ENCODE measurements at regions not wholly inside any gene's neighbourhood (a gene's known extent, or its start where the extent isn't known, plus 50 kb on each side); places are given as distances from the start of the nearest gene placed in this dataset.

DNA sequence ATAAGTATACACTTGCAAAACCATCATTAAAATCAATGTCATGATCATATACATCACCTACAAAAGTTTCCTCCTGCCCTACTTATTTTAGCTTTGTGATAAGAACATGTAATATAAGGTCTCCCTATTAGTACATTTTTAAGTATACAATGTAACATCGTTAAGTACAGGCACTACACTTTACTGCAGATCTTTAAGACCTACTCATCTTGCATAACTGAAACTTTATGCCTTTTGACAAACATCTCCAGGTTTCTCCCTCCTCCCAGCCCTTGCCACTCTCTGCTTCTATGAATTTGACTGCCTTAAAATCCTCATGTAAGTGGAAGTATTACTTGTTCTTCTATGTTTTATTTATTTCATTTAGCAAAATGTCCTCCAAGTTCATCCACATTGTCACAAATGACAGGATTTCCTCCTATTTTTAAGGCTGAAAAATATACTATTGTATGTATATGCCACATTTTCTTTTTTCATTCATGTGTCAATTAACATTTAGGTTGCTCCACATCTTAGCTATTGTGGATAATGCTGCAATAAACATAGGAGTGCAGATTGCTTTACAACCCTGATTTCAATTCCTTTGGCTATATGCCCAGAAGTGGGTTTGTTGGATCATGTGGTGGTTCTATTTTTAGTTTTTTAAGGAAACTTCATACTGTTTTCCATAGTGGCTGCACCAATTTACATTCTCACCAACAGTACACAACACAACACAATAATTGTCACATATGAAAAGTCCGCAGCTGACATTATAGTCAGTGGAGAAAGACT, 471.1 kb upstream of the ANO3 start:
- Histone ChIP-seq H3K14ac (ENCODE audit: low read length) (no peak overlapping the region), H2BK5ac (ENCODE audit: low read length) (no peak overlapping the region), H3K27ac (replicated peaks; ENCODE audit: low read length) (no peak overlapping the region), H3K27me3 (ENCODE audit: control insufficient read depth in 3 of 3, insufficient read depth in 3 of 3, low read depth in 1 of 3, low read length in 3 of 3) (no peaks in the 10 kb centered on the region), H3K18ac (ENCODE audit: low read length) (no peak overlapping the region), H3K9me3 (replicated peaks in 1 of 2; ENCODE audit: control insufficient read depth in 2 of 2, insufficient read depth in 1 of 2, low read depth in 1 of 2, low read length in 2 of 2) (no peaks in the 10 kb centered on the region), H3K4ac (ENCODE audit: low read length) (no peak overlapping the region), H3K79me1 (ENCODE audit: low read depth, low read length) (no peaks in the 10 kb centered on the region), H4K91ac (ENCODE audit: low read depth, low read length, poor library complexity) (no peak overlapping the region), H2BK15ac (ENCODE audit: low read length) (no peak overlapping the region), H2AK5ac (ENCODE audit: low read depth, low read length) (no peak overlapping the region), H3K4me3 (ENCODE audit: low read length in 2 of 2) (no peak overlapping the region), H3K23ac (ENCODE audit: low read depth, low read length, poor library complexity) (no peak overlapping the region), H4K8ac (ENCODE audit: low read depth, low read length) (no peak overlapping the region), H2BK12ac (ENCODE audit: low read length) (no peak overlapping the region), H3K36me3 (replicated peaks in 1 of 2; ENCODE audit: control insufficient read depth in 2 of 2, insufficient read depth in 2 of 2, low read length in 2 of 2) (no peaks in the 10 kb centered on the region), H2BK120ac (ENCODE audit: low read depth, low read length) (no peak overlapping the region), H3K4me2 (ENCODE audit: insufficient read depth, low read length, poor library complexity, severe bottlenecking) (no peak overlapping the region), H3K9ac (ENCODE audit: low read depth, low read length, poor library complexity) (no peak overlapping the region), H2AFZ (ENCODE audit: low read length) (no peak overlapping the region), H3K4me1 (ENCODE audit: control insufficient read depth in 2 of 2, insufficient read depth in 1 of 2, low read depth in 1 of 2, low read length in 2 of 2) (no peaks in the 10 kb centered on the region)
- whole genome bisulfite sequencing, 2 donors (ENCODE audit: extremely low coverage in 2 of 2, insufficient read length in 2 of 2, insufficient replicate concordance in 1 of 2) = no CpG with 5 or more reads among the region's 2 CpGs
- DNase-seq (ENCODE audit: low spot score) = no peak

DNA sequence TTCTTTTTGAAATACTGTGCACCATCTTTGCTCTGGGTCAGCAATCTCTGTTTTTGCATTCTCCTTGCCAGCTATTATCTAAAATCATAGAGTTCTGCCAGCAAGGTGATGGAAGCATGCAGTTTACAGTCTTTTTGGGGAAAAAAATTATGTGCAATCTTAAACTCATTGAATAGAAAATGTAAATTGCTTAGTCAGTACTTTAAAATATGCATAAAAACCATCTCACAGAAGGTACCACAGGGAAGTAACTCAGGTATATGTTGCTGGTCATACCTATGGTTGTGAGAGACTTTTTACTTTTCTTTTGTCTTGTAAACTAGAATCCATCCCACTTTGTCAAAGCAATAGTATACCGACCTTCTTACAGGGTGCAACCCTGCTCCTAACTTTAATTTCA, 469.8 kb upstream of the ANO3 start:
- H3K4ac ChIP-seq (ENCODE audit: low read length) = no peak overlapping the region
- H3K23ac ChIP-seq (ENCODE audit: low read depth, low read length, poor library complexity) = no peak overlapping the region
- H4K91ac ChIP-seq (ENCODE audit: low read depth, low read length, poor library complexity) = no peak overlapping the region
- H3K14ac ChIP-seq (ENCODE audit: low read length) = no peak overlapping the region
- H3K27me3 ChIP-seq (ENCODE audit: control insufficient read depth in 3 of 3, insufficient read depth in 3 of 3, low read depth in 1 of 3, low read length in 3 of 3) = no peaks in the 10 kb centered on the region
- no peaks in the 10 kb centered on the region for H3K36me3 ChIP-seq (replicated peaks in 1 of 2; ENCODE audit: control insufficient read depth in 2 of 2, insufficient read depth in 2 of 2, low read length in 2 of 2)
- no peak overlapping the region for H3K4me2 ChIP-seq (ENCODE audit: insufficient read depth, low read length, poor library complexity, severe bottlenecking)
- no peak overlapping the region for H3K4me3 ChIP-seq (ENCODE audit: low read length in 2 of 2)
- H3K9ac ChIP-seq (ENCODE audit: low read depth, low read length, poor library complexity) = no peak overlapping the region
- no peak overlapping the region for H3K27ac ChIP-seq (replicated peaks; ENCODE audit: low read length)
- no peak overlapping the region for H4K8ac ChIP-seq (ENCODE audit: low read depth, low read length)
- no CpG with 5 or more reads among the region's 1 CpG for WGBS, 2 donors (ENCODE audit: extremely low coverage in 2 of 2, insufficient read length in 2 of 2, insufficient replicate concordance in 1 of 2)
- H2BK12ac ChIP-seq (ENCODE audit: low read length) = no peak overlapping the region
- H2BK5ac ChIP-seq (ENCODE audit: low read length) = no peak overlapping the region
- H2BK15ac ChIP-seq (ENCODE audit: low read length) = no peak overlapping the region
- no peaks in the 10 kb centered on the region for H3K9me3 ChIP-seq (replicated peaks in 1 of 2; ENCODE audit: control insufficient read depth in 2 of 2, insufficient read depth in 1 of 2, low read depth in 1 of 2, low read length in 2 of 2)
- H3K79me1 ChIP-seq (ENCODE audit: low read depth, low read length) = no peaks in the 10 kb centered on the region
- no peaks in the 10 kb centered on the region for H3K4me1 ChIP-seq (ENCODE audit: control insufficient read depth in 2 of 2, insufficient read depth in 1 of 2, low read depth in 1 of 2, low read length in 2 of 2)
- no peak for DNase-seq (ENCODE audit: low spot score)
- H3K18ac ChIP-seq (ENCODE audit: low read length) = no peak overlapping the region
- no peak overlapping the region for H2BK120ac ChIP-seq (ENCODE audit: low read depth, low read length)
- no peak overlapping the region for H2AK5ac ChIP-seq (ENCODE audit: low read depth, low read length)
- H2AFZ ChIP-seq (ENCODE audit: low read length) = no peak overlapping the region

DNA sequence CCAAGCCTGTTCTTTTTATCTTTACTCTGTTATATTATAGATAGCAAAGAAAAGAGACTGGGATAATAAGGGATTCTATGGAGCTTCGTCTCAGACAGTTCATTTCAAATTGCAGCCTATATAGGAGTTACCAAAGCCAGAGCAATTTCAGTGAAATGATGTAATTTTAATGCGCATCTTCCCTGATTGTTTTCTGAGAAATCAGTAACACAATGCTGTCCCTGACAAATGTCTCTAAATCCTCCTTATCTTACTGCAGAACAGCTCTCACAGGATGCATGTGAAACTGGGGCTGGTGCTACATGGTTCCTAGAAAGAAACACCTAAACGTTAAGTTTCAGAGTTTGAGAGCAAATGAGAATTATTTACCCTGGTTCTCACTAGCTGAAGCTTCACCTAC, 467.9 kb upstream of the ANO3 start:
- no peak overlapping the region for H2BK120ac ChIP-seq (ENCODE audit: low read depth, low read length)
- H3K4me2 ChIP-seq (ENCODE audit: insufficient read depth, low read length, poor library complexity, severe bottlenecking) = no peak overlapping the region
- H4K91ac ChIP-seq (ENCODE audit: low read depth, low read length, poor library complexity) = no peak overlapping the region
- no peak overlapping the region for H2AK5ac ChIP-seq (ENCODE audit: low read depth, low read length)
- H4K8ac ChIP-seq (ENCODE audit: low read depth, low read length) = no peak overlapping the region
- no peak overlapping the region for H3K4ac ChIP-seq (ENCODE audit: low read length)
- H3K27me3 ChIP-seq (ENCODE audit: control insufficient read depth in 3 of 3, insufficient read depth in 3 of 3, low read depth in 1 of 3, low read length in 3 of 3) = no peaks in the 10 kb centered on the region
- no peak overlapping the region for H2BK12ac ChIP-seq (ENCODE audit: low read length)
- H3K79me1 ChIP-seq (ENCODE audit: low read depth, low read length) = no peaks in the 10 kb centered on the region
- DNase-seq (ENCODE audit: low spot score) = no peak
- H2BK15ac ChIP-seq (ENCODE audit: low read length) = no peak overlapping the region
- H3K23ac ChIP-seq (ENCODE audit: low read depth, low read length, poor library complexity) = no peak overlapping the region
- H3K4me3 ChIP-seq (ENCODE audit: low read length in 2 of 2) = no peak overlapping the region
- no peak overlapping the region for H3K27ac ChIP-seq (replicated peaks; ENCODE audit: low read length)
- no peaks in the 10 kb centered on the region for H3K4me1 ChIP-seq (ENCODE audit: control insufficient read depth in 2 of 2, insufficient read depth in 1 of 2, low read depth in 1 of 2, low read length in 2 of 2)
- no peak overlapping the region for H3K18ac ChIP-seq (ENCODE audit: low read length)
- H3K9ac ChIP-seq (ENCODE audit: low read depth, low read length, poor library complexity) = no peak overlapping the region
- H2BK5ac ChIP-seq (ENCODE audit: low read length) = no peak overlapping the region
- H3K36me3 ChIP-seq (replicated peaks in 1 of 2; ENCODE audit: control insufficient read depth in 2 of 2, insufficient read depth in 2 of 2, low read length in 2 of 2) = no peaks in the 10 kb centered on the region
- H3K14ac ChIP-seq (ENCODE audit: low read length) = no peak overlapping the region
- no peaks in the 10 kb centered on the region for H3K9me3 ChIP-seq (replicated peaks in 1 of 2; ENCODE audit: control insufficient read depth in 2 of 2, insufficient read depth in 1 of 2, low read depth in 1 of 2, low read length in 2 of 2)
- H2AFZ ChIP-seq (ENCODE audit: low read length) = no peak overlapping the region
- no CpG with 5 or more reads among the region's 3 CpGs for WGBS, 2 donors (ENCODE audit: extremely low coverage in 2 of 2, insufficient read length in 2 of 2, insufficient replicate concordance in 1 of 2)

DNA sequence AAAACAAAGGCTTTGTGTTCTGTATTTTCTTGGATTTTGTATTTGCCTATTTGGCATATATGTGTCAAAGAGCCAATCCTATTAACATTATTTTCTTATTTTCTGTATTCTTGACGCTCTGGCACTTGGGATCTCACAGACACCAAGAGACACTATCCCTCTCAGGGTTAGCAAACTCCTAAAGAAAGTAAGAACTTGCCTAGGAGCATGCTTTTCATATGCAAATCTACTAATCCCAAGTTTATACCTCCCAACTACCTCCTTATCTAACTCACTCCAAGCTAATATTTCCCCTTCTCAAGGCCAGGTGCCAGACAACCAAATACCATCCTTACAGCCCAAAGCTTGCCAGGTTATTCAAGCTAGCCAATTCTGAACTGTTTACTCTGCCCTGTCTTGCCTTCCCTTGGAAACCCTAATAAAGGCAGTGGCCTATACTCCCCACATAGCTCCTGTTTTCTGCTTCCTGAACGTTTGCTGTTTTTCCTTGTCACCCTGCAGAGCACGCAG, 455.4 kb upstream of the ANO3 start:
- H3K9me3 ChIP-seq (replicated peaks in 1 of 2; ENCODE audit: control insufficient read depth in 2 of 2, insufficient read depth in 1 of 2, low read depth in 1 of 2, low read length in 2 of 2) = peaks cover 0 to 2% of the 10 kb centered on the region in 2 donors
- no peak overlapping the region for H2AK5ac ChIP-seq (ENCODE audit: low read depth, low read length)
- H3K4me1 ChIP-seq (ENCODE audit: control insufficient read depth in 2 of 2, insufficient read depth in 1 of 2, low read depth in 1 of 2, low read length in 2 of 2) = peaks cover 0 to 2% of the 10 kb centered on the region in 2 donors
- no peaks in the 10 kb centered on the region for H3K36me3 ChIP-seq (replicated peaks in 1 of 2; ENCODE audit: control insufficient read depth in 2 of 2, insufficient read depth in 2 of 2, low read length in 2 of 2)
- no peak overlapping the region for H2AFZ ChIP-seq (ENCODE audit: low read length)
- H3K4ac ChIP-seq (ENCODE audit: low read length) = no peak overlapping the region
- WGBS, 2 donors (ENCODE audit: extremely low coverage in 2 of 2, insufficient read length in 2 of 2, insufficient replicate concordance in 1 of 2) = no CpG with 5 or more reads among the region's 3 CpGs
- H3K79me1 ChIP-seq (ENCODE audit: low read depth, low read length) = no peaks in the 10 kb centered on the region
- no peak overlapping the region for H4K91ac ChIP-seq (ENCODE audit: low read depth, low read length, poor library complexity)
- H2BK120ac ChIP-seq (ENCODE audit: low read depth, low read length) = no peak overlapping the region
- no peak overlapping the region for H3K27ac ChIP-seq (replicated peaks; ENCODE audit: low read length)
- no peak for DNase-seq (ENCODE audit: low spot score)
- no peak overlapping the region for H3K9ac ChIP-seq (ENCODE audit: low read depth, low read length, poor library complexity)
- no peak overlapping the region for H3K23ac ChIP-seq (ENCODE audit: low read depth, low read length, poor library complexity)
- no peaks in the 10 kb centered on the region for H3K27me3 ChIP-seq (ENCODE audit: control insufficient read depth in 3 of 3, insufficient read depth in 3 of 3, low read depth in 1 of 3, low read length in 3 of 3)
- no peak overlapping the region for H2BK5ac ChIP-seq (ENCODE audit: low read length)
- H2BK15ac ChIP-seq (ENCODE audit: low read length) = no peak overlapping the region
- H4K8ac ChIP-seq (ENCODE audit: low read depth, low read length) = no peak overlapping the region
- H3K14ac ChIP-seq (ENCODE audit: low read length) = no peak overlapping the region
- H3K18ac ChIP-seq (ENCODE audit: low read length) = no peak overlapping the region
- no peak overlapping the region for H2BK12ac ChIP-seq (ENCODE audit: low read length)
- no peak overlapping the region for H3K4me2 ChIP-seq (ENCODE audit: insufficient read depth, low read length, poor library complexity, severe bottlenecking)
- no peak overlapping the region for H3K4me3 ChIP-seq (ENCODE audit: low read length in 2 of 2)

All from neuronal stem cell (in vitro differentiated cells).